Panc1 (cell line): ENCODE measurements at regions not wholly inside any gene's neighbourhood (a gene's known extent, or its start where the extent isn't known, plus 50 kb on each side); places are given as distances from the start of the nearest gene placed in this dataset.

ENCODE experiments used
- ATAC-seq: fragments of 200-7000 bp; cut with Tn5 transposase; 2 replicates; pipeline ENCODE4 v1.9.1; 2020; ENCODE audit warnings: mild to moderate bottlenecking, moderate library complexity
- BruUV-seq: library from RNA; stranded (reverse); fragments of 400-500 nt; replicated peaks from 2 replicates; lab custom pipeline; 2021; lab: Mats Ljungman, UMichigan
- CTCF ChIA-PET: fragments of 300-600 bp; sonication (Branson Sonifier 250); formaldehyde crosslinking; loops from one replicate; lab custom pipeline; 2022; ENCODE audit warnings: antibody characterized with exemption; lab: Charles Lee
- POLR2A ChIA-PET: fragments of 300-600 bp; sonication (Branson Sonifier 250); formaldehyde crosslinking; loops from one replicate; lab custom pipeline; 2022; ENCODE audit warnings: antibody characterized with exemption; lab: Charles Lee
- DNase-seq: peaks from one replicate; pipeline ENCODE4 v3.0.0-alpha.2; 2010; ENCODE audit warnings: low read depth, low spot score
- H3K27ac ChIP-seq: 2 replicates; pipeline ENCODE4 v1.5.1; 2011; ENCODE audit warnings: mild to moderate bottlenecking, low read length, inconsistent platforms
- H3K27me3 ChIP-seq: fragments of 200-500 bp; sonication (Bioruptor generic); 2 replicates; pipeline ENCODE4 v1.6.0; 2014; ENCODE audit warnings: low read length, inconsistent platforms; ENCODE audit not compliant: control insufficient read depth, insufficient read depth
- H3K36me3 ChIP-seq: fragments of 200-500 bp; sonication (Bioruptor generic); 2 replicates; pipeline ENCODE4 v1.5.1; 2014; ENCODE audit warnings: inconsistent platforms, mild to moderate bottlenecking, low read length, moderate library complexity; ENCODE audit not compliant: control insufficient read depth, insufficient read depth
- H3K4me1 ChIP-seq: 2 replicates; pipeline ENCODE4 v1.5.1; 2011; ENCODE audit warnings: inconsistent platforms, mild to moderate bottlenecking, low read length, moderate library complexity; ENCODE audit not compliant: control insufficient read depth, insufficient read depth
- H3K4me3 ChIP-seq, 2 experiments: 2 replicates each; pipeline ENCODE4 v1.5.1; 2011 to 2012; ENCODE audit warnings: low read depth in 2 of 2, low read length in 2 of 2, mild to moderate bottlenecking in 2 of 2, inconsistent platforms in 1 of 2, moderate library complexity in 1 of 2
- H3K9me3 ChIP-seq: fragments of 200-500 bp; sonication (Bioruptor generic); 2 replicates; pipeline ENCODE4 v1.5.1; 2014; ENCODE audit warnings: low read depth, mild to moderate bottlenecking, inconsistent platforms, low read length, moderate library complexity; ENCODE audit not compliant: control insufficient read depth, insufficient read depth
- POLR2AphosphoS5 ChIP-seq: IDR thresholded peaks from 2 replicates; pipeline ENCODE4 v1.6.1; 2012; ENCODE audit warnings: mild to moderate bottlenecking, low read depth, low read length, moderate library complexity
- SIN3A ChIP-seq: IDR thresholded peaks from 2 replicates; pipeline ENCODE4 v1.6.1; 2012; ENCODE audit warnings: low read depth, mild to moderate bottlenecking, low read length, moderate library complexity, borderline replicate concordance; ENCODE audit not compliant: insufficient read depth
- TCF7L2 ChIP-seq: IDR thresholded peaks from 2 replicates; pipeline ENCODE4 v1.6.1; 2011; ENCODE audit warnings: mild to moderate bottlenecking, low read depth, low read length, inconsistent platforms
- in situ Hi-C: cut with HindIII; loops from 2 replicates; pipeline ENCODE4 v1.10.0; 2016; ENCODE audit warnings: low sequenced_read_pairs, low pct_unique_long_range_greater_than_20kb
- intact Hi-C: fragments of 100-400 bp; cut with micrococcal nuclease; formaldehyde crosslinking; loops from one replicate; pipeline ENCODE4 v1.10.0; 2022; ENCODE audit not compliant: unreplicated experiment
- TF ChIP-seq, protein P1 (sequence below), 2 experiments: IDR thresholded peaks; 2 replicates each; pipeline ENCODE4 v1.6.1; 2011 to 2012; ENCODE audit warnings: low read depth in 2 of 2, control low read depth in 1 of 2, low read length in 1 of 2, mild to moderate bottlenecking in 1 of 2, moderate library complexity in 1 of 2; ENCODE audit not compliant: insufficient read depth in 1 of 2
- TF ChIP-seq, protein P2 (sequence below): fragments of 450-650 bp; IDR thresholded peaks from 2 replicates; pipeline ENCODE4 v1.5.1; 2017; ENCODE audit warnings: mild to moderate bottlenecking

GRCh38 chr19:30155381-30156200, 213.6 kb downstream of the URI1 start:
- Histone ChIP-seq H3K36me3 (no peaks in the 10 kb centered on the region), H3K4me1 (no peaks in the 10 kb centered on the region), H3K27me3 (peaks cover 10% of the 10 kb centered on the region), H3K9me3 (no peaks in the 10 kb centered on the region), H3K27ac (no peak overlapping the region), H3K4me3 (no peak overlapping the region)
- CTCF ChIA-PET, result no interaction called here
- BruUV-seq, result no TSS peak
- DNase-seq (no peak), ATAC-seq (no peak)
- in situ Hi-C loops, result no loop called here
- TF ChIP-seq POLR2AphosphoS5 (no peak), TCF7L2 (no peak), SIN3A (no peak)
- TF ChIP-seq, protein P1, sequence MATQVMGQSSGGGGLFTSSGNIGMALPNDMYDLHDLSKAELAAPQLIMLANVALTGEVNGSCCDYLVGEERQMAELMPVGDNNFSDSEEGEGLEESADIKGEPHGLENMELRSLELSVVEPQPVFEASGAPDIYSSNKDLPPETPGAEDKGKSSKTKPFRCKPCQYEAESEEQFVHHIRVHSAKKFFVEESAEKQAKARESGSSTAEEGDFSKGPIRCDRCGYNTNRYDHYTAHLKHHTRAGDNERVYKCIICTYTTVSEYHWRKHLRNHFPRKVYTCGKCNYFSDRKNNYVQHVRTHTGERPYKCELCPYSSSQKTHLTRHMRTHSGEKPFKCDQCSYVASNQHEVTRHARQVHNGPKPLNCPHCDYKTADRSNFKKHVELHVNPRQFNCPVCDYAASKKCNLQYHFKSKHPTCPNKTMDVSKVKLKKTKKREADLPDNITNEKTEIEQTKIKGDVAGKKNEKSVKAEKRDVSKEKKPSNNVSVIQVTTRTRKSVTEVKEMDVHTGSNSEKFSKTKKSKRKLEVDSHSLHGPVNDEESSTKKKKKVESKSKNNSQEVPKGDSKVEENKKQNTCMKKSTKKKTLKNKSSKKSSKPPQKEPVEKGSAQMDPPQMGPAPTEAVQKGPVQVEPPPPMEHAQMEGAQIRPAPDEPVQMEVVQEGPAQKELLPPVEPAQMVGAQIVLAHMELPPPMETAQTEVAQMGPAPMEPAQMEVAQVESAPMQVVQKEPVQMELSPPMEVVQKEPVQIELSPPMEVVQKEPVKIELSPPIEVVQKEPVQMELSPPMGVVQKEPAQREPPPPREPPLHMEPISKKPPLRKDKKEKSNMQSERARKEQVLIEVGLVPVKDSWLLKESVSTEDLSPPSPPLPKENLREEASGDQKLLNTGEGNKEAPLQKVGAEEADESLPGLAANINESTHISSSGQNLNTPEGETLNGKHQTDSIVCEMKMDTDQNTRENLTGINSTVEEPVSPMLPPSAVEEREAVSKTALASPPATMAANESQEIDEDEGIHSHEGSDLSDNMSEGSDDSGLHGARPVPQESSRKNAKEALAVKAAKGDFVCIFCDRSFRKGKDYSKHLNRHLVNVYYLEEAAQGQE (IDR thresholded peaks at IDR 0.05; ENCODE audit: insufficient read depth in 1 of 2, low read depth in 2 of 2, low read length in 1 of 2), result no peak
- TF ChIP-seq, protein P2, sequence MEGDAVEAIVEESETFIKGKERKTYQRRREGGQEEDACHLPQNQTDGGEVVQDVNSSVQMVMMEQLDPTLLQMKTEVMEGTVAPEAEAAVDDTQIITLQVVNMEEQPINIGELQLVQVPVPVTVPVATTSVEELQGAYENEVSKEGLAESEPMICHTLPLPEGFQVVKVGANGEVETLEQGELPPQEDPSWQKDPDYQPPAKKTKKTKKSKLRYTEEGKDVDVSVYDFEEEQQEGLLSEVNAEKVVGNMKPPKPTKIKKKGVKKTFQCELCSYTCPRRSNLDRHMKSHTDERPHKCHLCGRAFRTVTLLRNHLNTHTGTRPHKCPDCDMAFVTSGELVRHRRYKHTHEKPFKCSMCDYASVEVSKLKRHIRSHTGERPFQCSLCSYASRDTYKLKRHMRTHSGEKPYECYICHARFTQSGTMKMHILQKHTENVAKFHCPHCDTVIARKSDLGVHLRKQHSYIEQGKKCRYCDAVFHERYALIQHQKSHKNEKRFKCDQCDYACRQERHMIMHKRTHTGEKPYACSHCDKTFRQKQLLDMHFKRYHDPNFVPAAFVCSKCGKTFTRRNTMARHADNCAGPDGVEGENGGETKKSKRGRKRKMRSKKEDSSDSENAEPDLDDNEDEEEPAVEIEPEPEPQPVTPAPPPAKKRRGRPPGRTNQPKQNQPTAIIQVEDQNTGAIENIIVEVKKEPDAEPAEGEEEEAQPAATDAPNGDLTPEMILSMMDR, result no peak
- POLR2A ChIA-PET, result no interaction called here
- intact Hi-C loops, result no loop called here

GRCh38 chr19:30156646-30157045, 214.6 kb downstream of the URI1 start:
- TF ChIP-seq, protein P1 (IDR thresholded peaks at IDR 0.05; ENCODE audit: insufficient read depth in 1 of 2, low read depth in 2 of 2, low read length in 1 of 2), result no peak
- TF ChIP-seq SIN3A, result no peak
- TF ChIP-seq POLR2AphosphoS5, result no peak
- no peak for TF ChIP-seq TCF7L2
- TF ChIP-seq, protein P2, result no peak
- no TSS peak for BruUV-seq
- no peak overlapping the region for H3K4me3 ChIP-seq
- H3K36me3 ChIP-seq, result no peaks in the 10 kb centered on the region
- intact Hi-C loops (no loop called here), in situ Hi-C loops (no loop called here)
- H3K9me3 ChIP-seq, result no peaks in the 10 kb centered on the region
- POLR2A ChIA-PET, result no interaction called here
- H3K27ac ChIP-seq, result no peak overlapping the region
- peaks cover 14% of the 10 kb centered on the region for H3K27me3 ChIP-seq
- CTCF ChIA-PET, result no interaction called here
- no peak for DNase-seq
- no peaks in the 10 kb centered on the region for H3K4me1 ChIP-seq
- ATAC-seq, result no peak
